Mesenchymal stem cell (in vitro differentiated cells and primary cell): ENCODE measurements at regions not wholly inside any gene's neighbourhood (a gene's known extent, or its start where the extent isn't known, plus 50 kb on each side); places are given as distances from the start of the nearest gene placed in this dataset.

Source experiments
- DNase-seq: peaks from one replicate; pipeline ENCODE4 v3.0.0-alpha.2; 2013
- H2AFZ ChIP-seq: one replicate; pipeline ENCODE4 v1.6.1; 2013; ENCODE audit warnings: low read depth, mild to moderate bottlenecking, control low read depth, inconsistent platforms, low read length, moderate library complexity
- H2AK5ac ChIP-seq: 2 replicates; pipeline ENCODE4 v1.6.1; 2013; ENCODE audit warnings: low read length, moderate library complexity, mild to moderate bottlenecking, inconsistent platforms; ENCODE audit not compliant: severe bottlenecking
- H2BK120ac ChIP-seq: one replicate; pipeline ENCODE4 v1.6.1; 2013; ENCODE audit warnings: low read depth, mild to moderate bottlenecking, inconsistent platforms, low read length, moderate library complexity
- H2BK12ac ChIP-seq, 2 experiments: one replicate each; pipeline ENCODE4 v1.6.1; 2013; ENCODE audit warnings: inconsistent platforms in 2 of 2, low read length in 2 of 2, mild to moderate bottlenecking in 2 of 2, moderate library complexity in 2 of 2, control low read depth in 1 of 2
- H2BK15ac ChIP-seq: one replicate; pipeline ENCODE4 v1.6.1; 2013; ENCODE audit warnings: mild to moderate bottlenecking, low read depth, inconsistent platforms; ENCODE audit not compliant: poor library complexity, severe bottlenecking
- H2BK5ac ChIP-seq: 2 replicates; pipeline ENCODE4 v1.6.1; 2013; ENCODE audit warnings: low read depth, mild to moderate bottlenecking, low read length, control low read depth, inconsistent platforms; ENCODE audit not compliant: poor library complexity, severe bottlenecking
- H3K14ac ChIP-seq, 2 experiments: one replicate each; pipeline ENCODE4 v1.6.1; 2013; ENCODE audit warnings: inconsistent platforms in 2 of 2, low read length in 2 of 2, control low read depth in 1 of 2, mild to moderate bottlenecking in 1 of 2, moderate library complexity in 1 of 2
- H3K18ac ChIP-seq, 2 experiments: one replicate each; pipeline ENCODE4 v1.6.1; 2013; ENCODE audit warnings: inconsistent platforms in 2 of 2, low read length in 2 of 2, control low read depth in 1 of 2, low read depth in 1 of 2, mild to moderate bottlenecking in 1 of 2
- H3K23ac ChIP-seq, 2 experiments: one replicate each; pipeline ENCODE4 v1.6.1; 2013; ENCODE audit warnings: inconsistent platforms in 2 of 2, low read length in 2 of 2, mild to moderate bottlenecking in 2 of 2, moderate library complexity in 2 of 2, control low read depth in 1 of 2
- H3K27ac ChIP-seq: 2 replicates; pipeline ENCODE4 v1.5.1; 2013; ENCODE audit warnings: mild to moderate bottlenecking, moderate library complexity, low read length, control low read depth, inconsistent platforms; ENCODE audit not compliant: poor library complexity, severe bottlenecking
- H3K27me3 ChIP-seq, 2 experiments: 2 replicates each; pipeline versions ENCODE4 v1.6.1 to v1.7.0; 2013; ENCODE audit warnings: low read length in 2 of 2, mild to moderate bottlenecking in 2 of 2, moderate library complexity in 2 of 2, control low read depth in 1 of 2, inconsistent platforms in 1 of 2; ENCODE audit not compliant: control insufficient read depth in 1 of 2, insufficient read depth in 1 of 2
- H3K36me3 ChIP-seq, 2 experiments: 2 replicates each; pipeline versions ENCODE4 v1.6.1 to v1.7.0; 2013; ENCODE audit warnings: low read length in 2 of 2, control low read depth in 1 of 2, inconsistent platforms in 1 of 2, low read depth in 1 of 2, mild to moderate bottlenecking in 1 of 2; ENCODE audit not compliant: insufficient read depth in 2 of 2, control insufficient read depth in 1 of 2
- H3K4ac ChIP-seq, 2 experiments: one replicate each; pipeline ENCODE4 v1.6.1; 2013; ENCODE audit warnings: inconsistent platforms in 2 of 2, low read length in 2 of 2, mild to moderate bottlenecking in 2 of 2, moderate library complexity in 2 of 2, control low read depth in 1 of 2, low read depth in 1 of 2
- H3K4me1 ChIP-seq: 2 replicates; pipeline ENCODE4 v1.6.1; 2013; ENCODE audit warnings: low read depth, low read length, control low read depth; ENCODE audit not compliant: control insufficient read depth, insufficient read depth
- H3K4me2 ChIP-seq: 2 replicates; pipeline ENCODE4 v1.6.1; 2013; ENCODE audit warnings: low read length, mild to moderate bottlenecking, inconsistent platforms; ENCODE audit not compliant: poor library complexity, severe bottlenecking
- H3K4me3 ChIP-seq, 2 experiments: 2 replicates each; pipeline versions ENCODE4 v1.5.1 to v1.7.0; 2013; ENCODE audit warnings: low read length in 2 of 2, mild to moderate bottlenecking in 2 of 2, control low read depth in 1 of 2, low read depth in 1 of 2; ENCODE audit not compliant: insufficient read depth in 1 of 2
- H3K79me1 ChIP-seq: replicated peaks from 2 replicates; pipeline ENCODE4 v1.6.1; 2013; ENCODE audit warnings: mild to moderate bottlenecking, control low read depth, low read length, inconsistent platforms; ENCODE audit not compliant: poor library complexity, severe bottlenecking
- H3K9ac ChIP-seq: 2 replicates; pipeline ENCODE4 v1.7.0; 2013; ENCODE audit warnings: mild to moderate bottlenecking, low read length, moderate library complexity
- H3K9me3 ChIP-seq: 2 replicates; pipeline ENCODE4 v1.7.0; 2013; ENCODE audit warnings: mild to moderate bottlenecking, low read length; ENCODE audit not compliant: control insufficient read depth
- H4K8ac ChIP-seq: one replicate; pipeline ENCODE4 v1.6.1; 2013; ENCODE audit warnings: inconsistent platforms, mild to moderate bottlenecking, low read length, moderate library complexity
- H4K91ac ChIP-seq: one replicate; pipeline ENCODE4 v1.6.1; 2013; ENCODE audit warnings: mild to moderate bottlenecking, low read length, inconsistent platforms
- WGBS: methylation state at CpG from one replicate; pipeline ENCODE4 v1.1.7; 2013; ENCODE audit warnings: mixed read lengths; 5-methylcytosine and 5-hydroxymethylcytosine counted together

DNA sequence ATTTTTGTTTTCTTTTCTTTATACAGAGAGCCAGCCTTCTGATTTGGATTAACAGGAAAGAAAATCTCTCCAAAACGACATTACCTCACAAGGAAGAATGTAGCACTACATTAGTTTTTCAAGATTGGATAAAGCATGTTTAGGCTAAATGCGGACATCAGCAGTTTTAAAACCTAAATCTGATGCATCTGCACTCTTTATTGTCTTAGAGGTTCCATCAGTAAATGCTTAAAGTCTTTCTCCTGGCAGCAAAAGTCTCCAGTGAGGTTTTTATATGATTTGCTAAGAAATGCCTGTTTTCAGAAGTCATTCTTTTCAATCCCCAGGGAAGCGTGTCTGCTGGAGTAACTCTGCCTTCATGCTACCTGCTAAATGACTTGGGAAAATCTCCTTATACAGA is 912.9 kb upstream of the INTU start:
- Histone ChIP-seq H2AK5ac (no peak overlapping the region), H2AFZ (no peak overlapping the region), H2BK120ac (no peak overlapping the region), H3K79me1 (no peaks in the 10 kb centered on the region), H3K14ac (no peak overlapping the region), H4K91ac (no peak overlapping the region), H2BK15ac (no peak overlapping the region), H3K36me3 (no peaks in the 10 kb centered on the region), H3K4ac (no peak overlapping the region), H3K4me3 (no peak overlapping the region), H2BK12ac (no peak overlapping the region), H3K18ac (no peak overlapping the region), H3K23ac (no peak overlapping the region), H3K9me3 (no peaks in the 10 kb centered on the region), H3K9ac (no peak overlapping the region), H3K4me1 (no peaks in the 10 kb centered on the region), H3K27ac (no peak overlapping the region), H3K4me2 (no peak overlapping the region), H2BK5ac (no peak overlapping the region), H3K27me3 (no peaks in the 10 kb centered on the region), H4K8ac (no peak overlapping the region)
- WGBS = 100% methylated on average over 1 of the region's 3 CpGs
- no peak for DNase-seq

DNA sequence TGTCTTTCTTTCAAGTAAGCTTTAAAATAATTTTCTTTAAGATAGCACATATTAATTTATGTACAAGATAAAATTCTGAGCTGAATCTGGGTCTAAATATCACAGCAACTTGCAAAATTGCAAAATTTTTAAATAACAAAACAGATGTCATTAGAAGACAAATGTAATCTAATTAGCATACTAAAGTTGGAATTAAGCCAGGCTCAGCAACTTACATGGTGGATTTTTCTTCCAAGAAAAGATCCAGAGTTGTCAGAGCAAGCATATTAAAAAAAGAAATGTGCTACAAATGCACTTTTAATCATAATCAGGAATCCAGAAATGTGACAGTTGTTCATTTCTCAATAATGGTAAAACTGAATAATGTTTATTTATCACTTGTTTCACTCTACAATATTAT is 906.9 kb upstream of the INTU start:
- no peak overlapping the region for H2BK5ac ChIP-seq
- H3K23ac ChIP-seq = no peak overlapping the region
- H2AFZ ChIP-seq = no peak overlapping the region
- no peaks in the 10 kb centered on the region for H3K4me1 ChIP-seq
- no peak overlapping the region for H3K4ac ChIP-seq
- H2BK15ac ChIP-seq = no peak overlapping the region
- H4K8ac ChIP-seq = no peak overlapping the region
- no peak overlapping the region for H3K4me3 ChIP-seq
- no peak overlapping the region for H3K9ac ChIP-seq
- no peaks in the 10 kb centered on the region for H3K79me1 ChIP-seq
- H2BK120ac ChIP-seq = no peak overlapping the region
- no peak overlapping the region for H2AK5ac ChIP-seq
- no peak overlapping the region for H2BK12ac ChIP-seq
- H3K27ac ChIP-seq = no peak overlapping the region
- no peak overlapping the region for H4K91ac ChIP-seq
- no peak overlapping the region for H3K4me2 ChIP-seq
- H3K9me3 ChIP-seq = no peaks in the 10 kb centered on the region
- no peaks in the 10 kb centered on the region for H3K27me3 ChIP-seq
- no peak overlapping the region for H3K14ac ChIP-seq
- DNase-seq = no peak
- no peak overlapping the region for H3K18ac ChIP-seq
- H3K36me3 ChIP-seq = no peaks in the 10 kb centered on the region

DNA sequence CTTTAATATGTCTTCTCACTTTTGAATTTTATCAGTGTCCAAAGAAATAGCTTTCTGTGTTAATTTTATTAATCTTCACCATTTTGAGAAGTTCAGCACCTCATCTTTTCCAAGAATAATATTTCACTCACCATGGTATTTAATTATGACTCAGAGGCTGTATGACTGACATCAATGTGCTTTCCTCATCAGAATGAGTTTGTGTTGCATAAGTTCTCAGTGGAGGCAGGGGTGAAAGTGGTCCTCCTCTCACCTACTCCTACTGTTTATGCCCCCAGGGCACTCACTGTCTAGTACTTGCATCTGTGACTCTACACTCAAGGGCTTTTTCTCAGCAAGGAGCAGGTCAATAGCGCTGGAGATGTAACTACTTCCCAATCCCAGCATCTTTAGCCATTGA is 905.3 kb upstream of the INTU start:
- no peak overlapping the region for H3K14ac ChIP-seq
- no peaks in the 10 kb centered on the region for H3K36me3 ChIP-seq
- DNase-seq = no peak
- no peaks in the 10 kb centered on the region for H3K9me3 ChIP-seq
- no peaks in the 10 kb centered on the region for H3K4me1 ChIP-seq
- H2AFZ ChIP-seq = no peak overlapping the region
- WGBS = 100% methylated on average over 1 of the region's 1 CpG
- H3K4ac ChIP-seq = no peak overlapping the region
- H3K27me3 ChIP-seq = no peaks in the 10 kb centered on the region
- H3K18ac ChIP-seq = no peak overlapping the region
- H3K23ac ChIP-seq = no peak overlapping the region
- no peak overlapping the region for H2BK5ac ChIP-seq
- no peak overlapping the region for H3K4me2 ChIP-seq
- no peak overlapping the region for H2AK5ac ChIP-seq
- no peak overlapping the region for H4K91ac ChIP-seq
- H3K4me3 ChIP-seq = no peak overlapping the region
- no peak overlapping the region for H2BK12ac ChIP-seq
- H3K9ac ChIP-seq = no peak overlapping the region
- no peak overlapping the region for H2BK15ac ChIP-seq
- H3K27ac ChIP-seq = no peak overlapping the region
- H2BK120ac ChIP-seq = no peak overlapping the region
- peak overlapping the region; percentile 60 for H4K8ac ChIP-seq
- no peaks in the 10 kb centered on the region for H3K79me1 ChIP-seq

DNA sequence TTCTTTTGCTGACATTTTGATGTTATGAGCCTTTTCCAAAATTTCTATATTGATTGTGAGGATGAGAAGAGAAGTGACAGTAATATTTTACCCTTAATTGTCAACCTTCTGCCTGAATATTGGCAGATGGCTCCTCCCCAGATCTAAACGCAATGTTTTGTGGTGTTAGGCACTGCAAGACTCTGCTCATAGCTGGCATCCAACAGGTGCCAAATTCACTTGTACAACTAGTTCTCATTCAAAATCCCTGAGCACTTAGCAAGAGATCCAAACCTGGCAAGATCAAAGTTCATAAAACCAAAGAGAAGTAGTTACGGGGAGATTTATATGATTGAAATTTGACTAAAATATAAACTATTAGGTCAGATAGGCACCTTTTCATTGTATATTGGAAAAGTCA is 901.7 kb upstream of the INTU start:
- DNase-seq = no peak
- Histone ChIP-seq H2AK5ac (no peak overlapping the region), H3K4me1 (no peaks in the 10 kb centered on the region), H4K91ac (no peak overlapping the region), H2AFZ (no peak overlapping the region), H3K9ac (no peak overlapping the region), H3K4ac (no peak overlapping the region), H2BK120ac (no peak overlapping the region), H3K27ac (no peak overlapping the region), H4K8ac (no peak overlapping the region), H3K79me1 (no peaks in the 10 kb centered on the region), H3K4me2 (no peak overlapping the region), H2BK15ac (no peak overlapping the region), H3K14ac (no peak overlapping the region), H3K27me3 (no peaks in the 10 kb centered on the region), H3K4me3 (no peak overlapping the region), H2BK5ac (no peak overlapping the region), H3K23ac (no peak overlapping the region), H2BK12ac (no peak overlapping the region), H3K9me3 (no peaks in the 10 kb centered on the region), H3K36me3 (no peaks in the 10 kb centered on the region), H3K18ac (no peak overlapping the region)
- 100% methylated on average over 1 of the region's 2 CpGs for WGBS
